SK-N-SH treated with all-trans-retinoic acid at 6 μM for 48 hours (cell line): ENCODE measurements at regions not wholly inside any gene's neighbourhood (a gene's known extent, or its start where the extent isn't known, plus 50 kb on each side); places are given as distances from the start of the nearest gene placed in this dataset.

Source experiments
- ARNTL ChIP-seq: fragments of 450-650 bp; formaldehyde crosslinking; IDR thresholded peaks from 2 replicates; pipeline ENCODE4 v1.5.0; 2020; ENCODE audit warnings: low read depth, mild to moderate bottlenecking, moderate library complexity, borderline replicate concordance
- ESRRG ChIP-seq: fragments of 250-450 bp; sonication (Bioruptor Pico); IDR thresholded peaks from 2 replicates; pipeline ENCODE4 v1.6.1; 2021; ENCODE audit warnings: mild to moderate bottlenecking
- ISL1 ChIP-seq: fragments of 250-450 bp; sonication (Bioruptor Pico); IDR thresholded peaks from 2 replicates; pipeline ENCODE4 v2.1.2; 2022; ENCODE audit warnings: mild to moderate bottlenecking, moderate library complexity
- RARB ChIP-seq: fragments of 250-450 bp; sonication (Bioruptor Pico); IDR thresholded peaks from 2 replicates; pipeline ENCODE4 v1.8.0; 2021; ENCODE audit warnings: mild to moderate bottlenecking, moderate library complexity
- TOX ChIP-seq: fragments of 250-450 bp; sonication (Bioruptor Pico); IDR thresholded peaks from 2 replicates; pipeline ENCODE4 v1.8.0; 2021; ENCODE audit warnings: mild to moderate bottlenecking, moderate library complexity, borderline replicate concordance
- ZNF8 ChIP-seq: fragments of 450-650 bp; formaldehyde crosslinking; IDR thresholded peaks from 2 replicates; pipeline ENCODE4 v1.5.0; 2020; ENCODE audit warnings: mild to moderate bottlenecking, moderate library complexity
- TF ChIP-seq, protein P1 (sequence below): fragments of 250-450 bp; sonication (Bioruptor Pico); IDR thresholded peaks from 2 replicates; pipeline ENCODE4 v1.5.0; 2020; ENCODE audit warnings: mild to moderate bottlenecking, moderate library complexity
- TF ChIP-seq, protein P2 (sequence below): fragments of 250-450 bp; sonication (Bioruptor Pico); IDR thresholded peaks from 2 replicates; pipeline ENCODE4 v1.5.1; 2020; ENCODE audit warnings: low read depth, mild to moderate bottlenecking, moderate library complexity

DNA sequence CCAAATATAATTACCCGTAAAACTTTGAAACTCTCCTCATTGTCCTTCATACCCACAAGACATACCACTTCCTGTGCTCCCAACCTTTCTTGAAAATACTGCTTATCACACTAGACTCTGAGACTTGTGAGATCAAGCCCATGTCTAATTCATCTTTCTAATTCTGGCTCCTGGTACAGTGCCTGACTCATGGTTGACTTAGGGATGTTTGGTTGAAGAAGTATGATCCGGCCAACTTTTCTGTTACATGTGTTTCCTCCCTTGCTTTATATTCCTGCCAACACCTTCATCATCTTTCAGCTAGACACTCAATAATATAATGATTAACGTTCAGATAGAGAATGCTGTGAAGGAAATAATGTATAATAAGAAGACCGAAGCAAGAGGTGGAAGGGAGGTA, 58.2 kb downstream of the MEX3B start:
- TF ChIP-seq RARB (CRISPR knock-in tag), result no peak
- TF ChIP-seq ARNTL (CRISPR knock-in tag), result no peak
- TF ChIP-seq TOX (CRISPR knock-in tag), result no peak
- TF ChIP-seq ISL1 (CRISPR knock-in tag), result no peak
- TF ChIP-seq ESRRG (CRISPR knock-in tag), result no peak
- TF ChIP-seq ZNF8 (CRISPR knock-in tag), result no peak
- TF ChIP-seq, protein P1, sequence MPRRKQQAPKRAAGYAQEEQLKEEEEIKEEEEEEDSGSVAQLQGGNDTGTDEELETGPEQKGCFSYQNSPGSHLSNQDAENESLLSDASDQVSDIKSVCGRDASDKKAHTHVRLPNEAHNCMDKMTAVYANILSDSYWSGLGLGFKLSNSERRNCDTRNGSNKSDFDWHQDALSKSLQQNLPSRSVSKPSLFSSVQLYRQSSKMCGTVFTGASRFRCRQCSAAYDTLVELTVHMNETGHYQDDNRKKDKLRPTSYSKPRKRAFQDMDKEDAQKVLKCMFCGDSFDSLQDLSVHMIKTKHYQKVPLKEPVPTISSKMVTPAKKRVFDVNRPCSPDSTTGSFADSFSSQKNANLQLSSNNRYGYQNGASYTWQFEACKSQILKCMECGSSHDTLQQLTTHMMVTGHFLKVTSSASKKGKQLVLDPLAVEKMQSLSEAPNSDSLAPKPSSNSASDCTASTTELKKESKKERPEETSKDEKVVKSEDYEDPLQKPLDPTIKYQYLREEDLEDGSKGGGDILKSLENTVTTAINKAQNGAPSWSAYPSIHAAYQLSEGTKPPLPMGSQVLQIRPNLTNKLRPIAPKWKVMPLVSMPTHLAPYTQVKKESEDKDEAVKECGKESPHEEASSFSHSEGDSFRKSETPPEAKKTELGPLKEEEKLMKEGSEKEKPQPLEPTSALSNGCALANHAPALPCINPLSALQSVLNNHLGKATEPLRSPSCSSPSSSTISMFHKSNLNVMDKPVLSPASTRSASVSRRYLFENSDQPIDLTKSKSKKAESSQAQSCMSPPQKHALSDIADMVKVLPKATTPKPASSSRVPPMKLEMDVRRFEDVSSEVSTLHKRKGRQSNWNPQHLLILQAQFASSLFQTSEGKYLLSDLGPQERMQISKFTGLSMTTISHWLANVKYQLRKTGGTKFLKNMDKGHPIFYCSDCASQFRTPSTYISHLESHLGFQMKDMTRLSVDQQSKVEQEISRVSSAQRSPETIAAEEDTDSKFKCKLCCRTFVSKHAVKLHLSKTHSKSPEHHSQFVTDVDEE (CRISPR knock-in tag), result no peak
- TF ChIP-seq, protein P2, sequence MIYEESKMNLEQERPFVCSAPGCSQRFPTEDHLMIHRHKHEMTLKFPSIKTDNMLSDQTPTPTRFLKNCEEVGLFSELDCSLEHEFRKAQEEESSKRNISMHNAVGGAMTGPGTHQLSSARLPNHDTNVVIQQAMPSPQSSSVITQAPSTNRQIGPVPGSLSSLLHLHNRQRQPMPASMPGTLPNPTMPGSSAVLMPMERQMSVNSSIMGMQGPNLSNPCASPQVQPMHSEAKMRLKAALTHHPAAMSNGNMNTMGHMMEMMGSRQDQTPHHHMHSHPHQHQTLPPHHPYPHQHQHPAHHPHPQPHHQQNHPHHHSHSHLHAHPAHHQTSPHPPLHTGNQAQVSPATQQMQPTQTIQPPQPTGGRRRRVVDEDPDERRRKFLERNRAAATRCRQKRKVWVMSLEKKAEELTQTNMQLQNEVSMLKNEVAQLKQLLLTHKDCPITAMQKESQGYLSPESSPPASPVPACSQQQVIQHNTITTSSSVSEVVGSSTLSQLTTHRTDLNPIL (CRISPR knock-in tag), result no peak
